Keratinocyte (primary cell): ENCODE measurements at regions not wholly inside any gene's neighbourhood (a gene's known extent, or its start where the extent isn't known, plus 50 kb on each side); places are given as distances from the start of the nearest gene placed in this dataset.

Source experiments
- DNase-seq: peaks from one replicate; pipeline ENCODE4 v3.0.0-alpha.2; 2011; ENCODE audit warnings: low read depth, missing footprints, low spot score
- FAIRE-seq: peaks from 2 replicates; lab custom pipeline; 2011; peaks lifted over from hg19 to GRCh38; lab: Jason Lieb, UNC
- H2AFZ ChIP-seq: 2 replicates; pipeline ENCODE4 v1.6.0; 2012; ENCODE audit warnings: low read length, control low read depth, inconsistent platforms; ENCODE audit not compliant: control insufficient read depth
- H3K27ac ChIP-seq: 2 replicates; pipeline ENCODE4 v1.5.1; 2011; ENCODE audit warnings: low read length; ENCODE audit not compliant: control insufficient read depth, insufficient read depth
- H3K27me3 ChIP-seq: 3 replicates; pipeline ENCODE4 v1.6.0; 2011; ENCODE audit warnings: low read length; ENCODE audit not compliant: control insufficient read depth, insufficient read depth; ENCODE audit errors: extremely low read depth
- H3K36me3 ChIP-seq, 2 experiments: 2 replicates in 1 of 2; 3 replicates in 1 of 2; pipeline ENCODE4 v1.5.1; 2011; ENCODE audit warnings: low read length in 2 of 2, mild to moderate bottlenecking in 1 of 2; ENCODE audit not compliant: control insufficient read depth in 2 of 2, insufficient read depth in 2 of 2; ENCODE audit errors: extremely low read depth in 1 of 2
- H3K4me1 ChIP-seq: 3 replicates; pipeline ENCODE4 v1.5.1; 2011; ENCODE audit warnings: low read length; ENCODE audit not compliant: control insufficient read depth, insufficient read depth; ENCODE audit errors: extremely low read depth
- H3K4me2 ChIP-seq: 3 replicates; pipeline ENCODE4 v1.6.0; 2011; ENCODE audit warnings: low read depth, low read length; ENCODE audit not compliant: control insufficient read depth, insufficient read depth; ENCODE audit errors: extremely low read depth
- H3K4me3 ChIP-seq, 3 experiments: fragments of 200-600 bp in 1 of 3; sonication (generic) in 1 of 3; 2 replicates in 2 of 3; 3 replicates in 1 of 3; pipeline ENCODE4 v1.5.1; 2011 to 2016; ENCODE audit warnings: low read length in 3 of 3, mild to moderate bottlenecking in 3 of 3, control low read depth in 2 of 3, inconsistent platforms in 1 of 3, low read depth in 1 of 3, mixed read lengths in 1 of 3, mixed run types in 1 of 3, moderate library complexity in 1 of 3; ENCODE audit not compliant: control insufficient read depth in 2 of 3, insufficient read depth in 2 of 3; ENCODE audit errors: extremely low read depth in 1 of 3
- H3K79me2 ChIP-seq: 2 replicates; pipeline ENCODE4 v1.6.0; 2012; ENCODE audit warnings: low read length; ENCODE audit not compliant: control insufficient read depth, insufficient read depth
- H3K9ac ChIP-seq: 3 replicates; pipeline ENCODE4 v1.6.0; 2011; ENCODE audit warnings: low read length; ENCODE audit not compliant: control insufficient read depth, insufficient read depth; ENCODE audit errors: extremely low read depth
- H3K9me1 ChIP-seq: 3 replicates; pipeline ENCODE4 v1.6.0; 2011; ENCODE audit warnings: low read length; ENCODE audit not compliant: control insufficient read depth, insufficient read depth; ENCODE audit errors: extremely low read depth
- H3K9me3 ChIP-seq: 2 replicates; pipeline ENCODE4 v1.5.1; 2012; ENCODE audit warnings: low read depth, low read length; ENCODE audit not compliant: control insufficient read depth
- H4K20me1 ChIP-seq: 3 replicates; pipeline ENCODE4 v1.6.0; 2011; ENCODE audit warnings: low read length; ENCODE audit not compliant: control insufficient read depth, insufficient read depth; ENCODE audit errors: extremely low read depth
- CTCF ChIP-seq, 3 experiments: IDR thresholded peaks in 1 of 3; conservative IDR thresholded peaks in 1 of 3; optimal IDR thresholded peaks in 1 of 3; 2 replicates in 2 of 3; 3 replicates in 1 of 3; pipeline versions ENCODE3 to v1.5.1; 2011; ENCODE audit warnings: low read length in 3 of 3, mild to moderate bottlenecking in 3 of 3, moderate library complexity in 2 of 3, control low read depth in 1 of 3, inconsistent platforms in 1 of 3; ENCODE audit not compliant: insufficient read depth in 2 of 3; ENCODE audit errors: extremely low read depth in 1 of 3
- EZH2 ChIP-seq: IDR thresholded peaks from one replicate; pipeline ENCODE4 v1.6.1; 2012; ENCODE audit warnings: inconsistent platforms, mild to moderate bottlenecking, low read length, moderate library complexity
- dilution Hi-C: fragments of 300-500 bp; cut with MboI; formaldehyde crosslinking; loops from one replicate; pipeline ENCODE4 v1.7.0; 2020; ENCODE audit warnings: low sequenced_read_pairs; ENCODE audit not compliant: extremely low pct_ligation_motif_present

- H3K4me3 ChIP-seq: no peak overlapping the region
- dilution Hi-C loops: no loop called here
Observed at GRCh38 chr2:117179405-117179804, 635.1 kb upstream of the DDX18 start.

GRCh38 chr2:117190856-117191559 lies 623.5 kb upstream of the DDX18 start:
- H3K9me1 ChIP-seq: no peaks in the 10 kb centered on the region
- no peaks in the 10 kb centered on the region for H3K79me2 ChIP-seq
- DNase-seq: no peak
- H3K27ac ChIP-seq: no peak overlapping the region
- no peak for TF ChIP-seq CTCF (optimal IDR thresholded peaks at IDR 0.05 in 1 of 3, IDR thresholded peaks at IDR 0.05 in 1 of 3, conservative IDR thresholded peaks at IDR 0.05 in 1 of 3; ENCODE audit: extremely low read depth in 1 of 3, insufficient read depth in 2 of 3, low read length in 3 of 3)
- no peak for TF ChIP-seq EZH2
- H3K9ac ChIP-seq: no peak overlapping the region
- H3K4me1 ChIP-seq: no peaks in the 10 kb centered on the region
- no peak overlapping the region for H3K4me2 ChIP-seq
- dilution Hi-C loops: no loop called here
- no peaks in the 10 kb centered on the region for H3K27me3 ChIP-seq
- no peaks in the 10 kb centered on the region for H3K36me3 ChIP-seq
- no peaks in the 10 kb centered on the region for H4K20me1 ChIP-seq
- no peak for FAIRE-seq
- no peak overlapping the region for H2AFZ ChIP-seq
- no peaks in the 10 kb centered on the region for H3K9me3 ChIP-seq
- H3K4me3 ChIP-seq: no peak overlapping the region

More at GRCh38 chr2:117179405-117179804, 635.1 kb upstream of the DDX18 start:
- no peaks in the 10 kb centered on the region for H3K79me2 ChIP-seq
- H3K4me1 ChIP-seq: no peaks in the 10 kb centered on the region
- TF ChIP-seq CTCF (optimal IDR thresholded peaks at IDR 0.05 in 1 of 3, IDR thresholded peaks at IDR 0.05 in 1 of 3, conservative IDR thresholded peaks at IDR 0.05 in 1 of 3; ENCODE audit: extremely low read depth in 1 of 3, insufficient read depth in 2 of 3, low read length in 3 of 3): no peak
- TF ChIP-seq EZH2: no peak
- H3K27ac ChIP-seq: no peak overlapping the region
- no peaks in the 10 kb centered on the region for H3K9me3 ChIP-seq
- FAIRE-seq (no peak), DNase-seq (no peak)
- H3K9ac ChIP-seq: no peak overlapping the region
- H3K4me2 ChIP-seq: no peak overlapping the region
- no peaks in the 10 kb centered on the region for H3K27me3 ChIP-seq
- H4K20me1 ChIP-seq: no peaks in the 10 kb centered on the region
- H3K9me1 ChIP-seq: no peaks in the 10 kb centered on the region
- no peak overlapping the region for H2AFZ ChIP-seq
- no peaks in the 10 kb centered on the region for H3K36me3 ChIP-seq
